Right lobe of liver (tissue), 6 donors: ENCODE measurements at regions not wholly inside any gene's neighbourhood (a gene's known extent, or its start where the extent isn't known, plus 50 kb on each side); places are given as distances from the start of the nearest gene placed in this dataset.
"Not testable (repeated sequence)": the region's sequence is repeated elsewhere in the genome, so short reads cannot be mapped to it uniquely, and the experiment has no call there.

Source experiments
- ATAC-seq, 4 donors: fragments of 200-7000 bp; cut with Tn5 transposase; one replicate each; pipeline ENCODE4 v1.9.1; 2020; ENCODE audit warnings: mild to moderate bottlenecking in 4 of 4, moderate library complexity in 4 of 4
- DNase-seq, 3 donors: peaks; one replicate each; pipeline ENCODE4 v3.0.0-alpha.2; 2020
- H3K27ac ChIP-seq, 3 donors: fragments of 200-600 bp; one replicate each; pipeline ENCODE4 v1.8.0; 2022
- H3K27me3 ChIP-seq, 2 donors: fragments of 200-600 bp; one replicate each; pipeline ENCODE4 v1.8.0; 2022
- H3K36me3 ChIP-seq, 4 donors: fragments of 200-600 bp; sonication (generic) in 1 of 4; one replicate each; pipeline versions ENCODE4 v1.5.1 to v1.8.0; 2017 to 2022; ENCODE audit warnings: control low read depth in 1 of 4
- H3K4me1 ChIP-seq, 4 donors: fragments of 200-600 bp; sonication (generic) in 1 of 4; one replicate each; pipeline versions ENCODE4 v1.5.1 to v1.8.0; 2017 to 2022; ENCODE audit warnings: control low read depth in 1 of 4
- H3K4me3 ChIP-seq, 3 donors: fragments of 200-600 bp; one replicate each; pipeline ENCODE4 v1.8.0; 2022
- H3K9me3 ChIP-seq, 4 donors: fragments of 200-600 bp; sonication (generic) in 1 of 4; one replicate each; pipeline versions ENCODE4 v1.5.1 to v1.8.0; 2017 to 2022; ENCODE audit warnings: control low read depth in 1 of 4
- CTCF ChIP-seq, 4 donors: fragments of 200-600 bp in 3 of 4; fragments of 450-650 bp in 1 of 4; IDR thresholded peaks; one replicate each; pipeline versions ENCODE4 v1.5.1 to v1.8.0; 2016 to 2022; ENCODE audit warnings: antibody characterized with exemption in 4 of 4, mild to moderate bottlenecking in 2 of 4
- POLR2A ChIP-seq: fragments of 450-650 bp; IDR thresholded peaks from one replicate; pipeline ENCODE4 v1.6.1; 2017; ENCODE audit warnings: antibody characterized with exemption, mild to moderate bottlenecking
- WGBS: methylation state at CpG from one replicate; pipeline ENCODE4 v1.1.6; 2018; ENCODE audit warnings: low coverage, low lambda C conversion rate; ENCODE audit not compliant: insufficient coverage; ENCODE audit errors: missing lambda C conversion rate; 5-methylcytosine and 5-hydroxymethylcytosine counted together
- intact Hi-C, 2 donors: fragments of 100-400 bp; cut with DNase I; formaldehyde crosslinking; loops; one replicate each; pipeline versions ENCODE4 v1.11.2 to v1.14.1; 2022
- donor health status: DM: no; HTN: yes; CAD: no.
- donor health status: DM: no; HTN: no; CAD: no.
- donor health status: DM: no; HTN: no; CAD: no.
- donor health status: DM: no; HTN: yes; CAD: no.
- donor health status: DM: no; HTN: yes; CAD: no.

- TF ChIP-seq CTCF (IDR thresholded peaks at IDR 0.05) (no peak), POLR2A (no peak)
- Histone ChIP-seq H3K36me3 (no peaks in the 10 kb centered on the region), H3K27me3 (peaks cover 0 to 21% of the 10 kb centered on the region in 2 donors), H3K4me3 (no peak overlapping the region), H3K27ac (no peak overlapping the region), H3K9me3 (no peaks in the 10 kb centered on the region), H3K4me1 (peaks cover 0 to 9% (median 0%) of the 10 kb centered on the region in 4 donors)
- whole genome bisulfite sequencing: 26% methylated on average over 4 of the region's 4 CpGs
- intact Hi-C loops: no loop called here
- ATAC-seq: no peak
- no peak for DNase-seq
These were observed 62.9 kb upstream of the CYRIA start for GRCh38 chr2:16728351-16729136.

GRCh38 chr2:16727849-16728248 is 62.2 kb upstream of the CYRIA start:
- intact Hi-C loops: not testable (repeated sequence)

GRCh38 chr2:16727256-16727655 is 61.6 kb upstream of the CYRIA start:
- intact Hi-C loops: no loop called here

More at GRCh38 chr2:16727849-16728248, 62.2 kb upstream of the CYRIA start:
- H3K4me1 ChIP-seq, H3K4me3 ChIP-seq, H3K27ac ChIP-seq, DNase-seq, H3K9me3 ChIP-seq, ATAC-seq, H3K36me3 ChIP-seq: not testable (repeated sequence)
- H3K27me3 ChIP-seq: peaks cover 0 to 21% of the 10 kb centered on the region in 2 donors
- WGBS: 83% methylated on average over 1 of the region's 2 CpGs

GRCh38 chr2:16726577-16726976 is 60.9 kb upstream of the CYRIA start:
- intact Hi-C loops: no loop called here
- ATAC-seq (no peak), DNase-seq (no peak)
- Histone ChIP-seq H3K27me3 (peaks cover 0 to 29% of the 10 kb centered on the region in 2 donors), H3K36me3 (no peaks in the 10 kb centered on the region), H3K4me3 (no peak overlapping the region), H3K9me3 (no peaks in the 10 kb centered on the region), H3K27ac (no peak overlapping the region), H3K4me1 (peaks cover 0 to 9% (median 0%) of the 10 kb centered on the region in 4 donors)
- no peak for TF ChIP-seq CTCF (IDR thresholded peaks at IDR 0.05)
- no peak for TF ChIP-seq POLR2A
- 80% methylated on average over 4 of the region's 4 CpGs for WGBS

More at GRCh38 chr2:16727256-16727655, 61.6 kb upstream of the CYRIA start:
- Histone ChIP-seq H3K4me3 (no peak overlapping the region), H3K4me1 (peaks cover 0 to 9% (median 0%) of the 10 kb centered on the region in 4 donors), H3K27ac (no peak overlapping the region), H3K9me3 (no peaks in the 10 kb centered on the region), H3K27me3 (peaks cover 0 to 27% of the 10 kb centered on the region in 2 donors), H3K36me3 (no peaks in the 10 kb centered on the region)
- 18% methylated on average over 4 of the region's 4 CpGs for WGBS
- peak; percentile 92 to 96 (median 94) for ATAC-seq
- DNase-seq: peak in 1 of 3 donors; percentile 57
- no peak for TF ChIP-seq CTCF (IDR thresholded peaks at IDR 0.05)
- TF ChIP-seq POLR2A: no peak

- Histone ChIP-seq H3K4me3 (no peak overlapping the region), H3K27me3 (peaks cover 0 to 29% of the 10 kb centered on the region in 2 donors), H3K4me1 (peaks cover 0 to 9% (median 0%) of the 10 kb centered on the region in 4 donors), H3K36me3 (no peaks in the 10 kb centered on the region), H3K9me3 (no peaks in the 10 kb centered on the region), H3K27ac (no peak overlapping the region)
- TF ChIP-seq CTCF (IDR thresholded peaks at IDR 0.05): no peak
- no peak for TF ChIP-seq POLR2A
- intact Hi-C loops: no loop called here
- DNase-seq (no peak), ATAC-seq (peak in 1 of 4 donors; percentile 35)
- whole genome bisulfite sequencing: 27% methylated on average over 2 of the region's 2 CpGs
These were observed 60.5 kb upstream of the CYRIA start for GRCh38 chr2:16726147-16726546.
